Glomerular endothelial cell (primary cell): ENCODE measurements at regions not wholly inside any gene's neighbourhood (a gene's known extent, or its start where the extent isn't known, plus 50 kb on each side); places are given as distances from the start of the nearest gene placed in this dataset.

ENCODE experiments used
- DNase-seq: peaks from one replicate; pipeline ENCODE4 v3.0.0-alpha.2; 2011; ENCODE audit warnings: low read depth, low spot score; ENCODE audit errors: extremely low read depth

DNA sequence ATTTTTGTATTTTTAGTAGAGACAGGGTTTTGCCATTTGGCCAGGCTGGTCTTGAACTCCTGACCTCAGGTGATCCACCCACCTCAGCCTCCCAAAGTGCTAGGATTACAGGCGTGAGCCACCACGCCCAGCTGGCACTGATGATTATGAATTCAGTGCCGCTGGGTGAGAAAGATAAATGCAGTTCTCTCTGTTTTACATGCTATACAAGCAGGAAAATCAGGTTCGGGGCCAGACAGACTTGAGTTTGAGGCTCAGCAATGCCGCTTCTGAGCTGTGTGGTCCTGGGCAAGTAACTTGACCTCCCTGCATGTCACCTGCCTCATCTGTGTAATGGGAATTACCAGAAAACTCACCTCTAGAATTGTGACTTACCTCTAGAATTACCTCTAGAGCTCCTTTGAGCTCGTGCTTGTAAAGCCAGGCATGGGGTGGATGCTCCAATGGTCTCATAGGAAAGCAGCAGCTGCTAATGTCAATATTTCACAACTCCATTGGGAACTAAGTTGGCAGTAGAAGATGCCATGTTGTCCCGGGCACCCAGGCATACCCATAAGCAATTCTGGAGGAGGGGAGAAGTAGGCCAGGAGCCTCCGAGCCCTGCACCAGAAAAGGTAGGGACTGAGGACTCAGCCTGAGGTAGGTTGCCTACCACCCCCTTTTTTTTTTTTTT is 119.8 kb upstream of the SLC25A33 start:
- DNase-seq = no peak

DNA sequence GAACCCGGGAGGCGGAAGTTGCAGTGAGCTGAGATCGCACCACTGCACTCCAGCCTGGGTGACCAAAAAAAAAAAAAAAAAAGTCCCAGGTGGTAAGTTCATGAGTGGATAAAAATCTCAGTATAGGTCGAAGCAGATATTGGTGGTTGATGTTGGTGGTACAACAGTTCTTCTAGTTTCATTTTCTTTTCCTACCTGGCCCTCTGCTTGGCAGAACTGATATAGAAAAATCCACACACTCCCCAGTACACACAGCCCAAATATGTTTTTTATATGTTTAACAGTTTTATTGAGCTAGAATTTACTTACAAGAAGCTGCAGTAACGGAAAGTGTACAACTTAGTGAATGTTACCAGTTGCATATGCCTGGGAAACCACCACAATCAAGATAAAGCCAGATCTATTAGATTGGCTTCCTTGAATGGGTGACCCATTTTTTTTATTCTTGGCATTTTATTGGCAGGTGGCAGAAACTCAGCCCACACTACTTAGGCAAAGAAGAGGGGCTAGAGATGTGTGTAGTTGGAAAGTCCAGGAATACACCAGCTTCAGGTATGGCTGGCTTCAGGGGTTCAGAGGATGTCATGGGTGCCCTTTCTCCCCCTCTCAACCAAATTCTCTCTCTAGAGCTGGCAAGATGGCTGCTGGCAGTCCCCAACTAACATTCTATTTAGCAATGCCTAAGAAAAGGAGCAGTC is 118.3 kb upstream of the SLC25A33 start:
- DNase-seq = no peak

DNA sequence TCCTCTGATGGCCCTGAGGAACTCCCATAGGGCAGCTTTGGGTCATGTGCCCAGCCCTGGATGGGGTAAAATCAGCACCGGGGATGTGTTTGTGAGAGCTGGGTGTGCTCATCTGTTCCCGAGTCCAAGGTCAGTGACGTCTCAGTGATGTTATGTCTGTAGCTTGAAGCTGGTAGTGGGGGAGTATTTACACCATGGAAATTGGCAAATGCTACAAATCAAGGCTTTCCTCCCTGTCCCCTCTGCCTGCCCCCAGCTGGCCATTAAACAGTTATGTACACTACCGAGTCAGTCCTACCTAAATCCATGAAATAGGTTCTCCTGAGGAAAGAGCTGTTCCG is 117.8 kb upstream of the SLC25A33 start:
- no peak for DNase-seq

DNA sequence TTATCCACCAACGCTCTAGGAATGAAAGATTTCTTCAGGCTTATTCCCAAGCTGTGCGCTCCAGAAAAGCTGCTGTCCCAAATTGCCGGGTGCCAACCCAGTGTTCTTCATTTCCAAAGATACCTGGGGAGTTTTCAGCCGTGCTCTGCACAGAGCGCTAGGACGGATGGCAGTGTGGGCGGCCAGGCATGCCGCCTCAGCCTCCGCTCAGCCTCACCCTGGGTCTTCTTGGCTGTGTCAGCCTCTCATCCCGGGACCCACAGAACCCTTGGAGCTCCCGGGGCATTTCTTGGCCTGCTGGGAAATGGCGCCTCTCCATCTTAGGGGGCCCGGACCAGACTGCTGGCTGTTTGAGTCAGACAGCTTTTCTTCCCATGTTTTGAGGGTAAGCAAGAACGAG is 116.9 kb upstream of the SLC25A33 start:
- no peak for DNase-seq

DNA sequence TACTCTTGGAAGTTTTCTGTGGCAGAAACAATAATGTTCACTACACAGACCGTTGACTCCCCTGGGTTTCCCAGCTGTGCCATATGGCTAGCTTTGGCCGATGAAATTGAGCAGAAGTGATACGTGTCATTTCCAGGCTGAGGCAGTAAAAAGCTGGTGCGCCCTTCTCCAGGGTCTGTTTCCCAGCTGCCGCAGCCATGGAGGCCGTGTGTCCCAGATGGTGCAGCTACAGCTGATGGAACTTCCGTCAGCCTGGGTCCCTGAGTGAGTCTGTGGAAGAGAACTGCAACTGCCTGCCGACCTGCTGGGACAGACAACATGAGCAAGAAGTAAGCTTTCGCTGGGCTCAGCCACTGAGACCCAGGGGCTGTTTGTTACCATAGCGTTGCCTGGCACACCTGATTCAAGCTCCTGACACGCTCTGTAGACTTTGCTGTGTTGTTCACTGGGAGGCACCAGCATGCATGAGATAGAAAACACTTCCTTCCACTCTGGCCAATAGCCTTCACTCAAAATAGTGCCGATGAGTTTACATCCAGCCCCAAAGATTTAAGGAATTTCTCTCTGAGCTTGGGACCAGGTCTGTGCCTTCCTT is 116.3 kb upstream of the SLC25A33 start:
- no peak for DNase-seq

DNA sequence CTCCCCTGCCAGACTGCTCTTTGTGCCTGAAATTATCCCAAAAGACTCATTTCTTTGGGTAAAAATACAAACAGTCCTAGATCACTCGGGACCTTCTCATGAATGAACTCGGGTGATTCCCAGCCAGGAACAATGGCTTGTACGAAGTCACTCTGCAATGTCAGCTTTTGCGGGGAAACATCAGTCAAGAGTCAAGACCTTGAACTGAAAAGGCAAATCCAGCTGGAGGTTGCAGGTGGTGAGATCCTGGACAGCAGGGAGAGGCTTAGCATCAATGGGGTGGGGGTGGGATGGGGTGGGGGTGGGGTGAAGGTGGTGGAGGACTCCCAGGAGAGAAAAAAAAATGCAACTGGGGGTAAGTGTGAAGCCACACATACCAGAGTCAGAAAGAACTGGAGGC is 115.0 kb upstream of the SLC25A33 start:
- no peak for DNase-seq

DNA sequence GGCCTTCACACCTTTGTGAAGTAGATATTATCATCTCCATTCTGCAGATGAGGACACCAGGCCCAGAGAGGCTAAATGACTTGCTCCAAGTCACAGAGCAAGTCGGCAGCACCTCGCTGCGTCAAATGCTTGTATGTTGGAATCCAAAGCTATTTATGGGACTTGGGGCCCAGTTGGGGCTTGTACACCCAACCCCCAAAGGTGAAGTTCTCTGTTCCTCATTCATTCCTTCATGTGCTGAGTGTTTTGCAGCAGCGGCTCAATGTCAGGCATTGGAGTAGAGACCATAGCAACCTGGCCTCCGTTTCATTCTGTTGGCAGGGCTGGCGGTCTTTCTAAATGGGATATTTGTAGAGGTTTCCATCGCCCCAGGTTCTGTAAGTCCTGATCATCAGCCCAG is 113.4 kb upstream of the SLC25A33 start:
- no peak for DNase-seq

DNA sequence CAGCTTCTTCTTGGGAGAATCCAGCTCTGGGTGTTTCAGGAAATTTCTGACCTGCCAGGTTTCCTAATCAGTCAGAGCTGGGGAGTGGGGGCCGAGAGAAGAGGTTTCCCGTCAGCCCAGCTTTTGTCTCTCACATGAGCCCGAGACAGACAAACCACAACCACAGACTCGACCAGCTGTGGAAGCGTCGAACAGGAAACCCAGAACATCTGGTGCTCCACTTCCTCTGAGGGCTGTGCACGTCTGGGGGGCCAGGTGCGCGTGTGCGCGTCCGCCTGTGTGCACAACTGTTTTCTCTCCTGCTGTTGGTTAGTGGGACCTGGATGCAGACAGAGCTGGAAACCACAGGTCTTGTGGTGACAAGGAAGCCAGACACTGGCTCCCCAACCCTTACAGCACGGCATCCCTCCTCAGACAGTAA is 113.0 kb upstream of the SLC25A33 start:
- no peak for DNase-seq

DNA sequence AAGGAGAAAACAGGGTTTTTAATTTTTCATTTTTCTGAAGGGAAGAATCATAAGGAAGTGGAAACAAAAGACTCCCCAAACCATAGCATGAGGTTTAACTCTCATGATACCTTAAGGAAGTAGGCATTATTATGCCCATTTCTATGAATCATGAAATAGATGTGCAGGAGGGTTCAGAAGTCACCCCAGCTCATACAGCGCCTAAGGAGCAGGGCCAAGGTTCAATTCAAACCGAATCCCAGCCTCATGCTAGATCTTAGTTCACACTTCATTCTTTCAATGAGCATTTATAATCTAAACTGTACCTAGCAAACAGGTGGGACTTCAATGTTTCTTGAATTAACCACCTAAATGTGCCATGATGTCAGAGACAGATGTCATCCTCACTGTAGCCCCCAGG is 111.9 kb upstream of the SLC25A33 start:
- no peak for DNase-seq

DNA sequence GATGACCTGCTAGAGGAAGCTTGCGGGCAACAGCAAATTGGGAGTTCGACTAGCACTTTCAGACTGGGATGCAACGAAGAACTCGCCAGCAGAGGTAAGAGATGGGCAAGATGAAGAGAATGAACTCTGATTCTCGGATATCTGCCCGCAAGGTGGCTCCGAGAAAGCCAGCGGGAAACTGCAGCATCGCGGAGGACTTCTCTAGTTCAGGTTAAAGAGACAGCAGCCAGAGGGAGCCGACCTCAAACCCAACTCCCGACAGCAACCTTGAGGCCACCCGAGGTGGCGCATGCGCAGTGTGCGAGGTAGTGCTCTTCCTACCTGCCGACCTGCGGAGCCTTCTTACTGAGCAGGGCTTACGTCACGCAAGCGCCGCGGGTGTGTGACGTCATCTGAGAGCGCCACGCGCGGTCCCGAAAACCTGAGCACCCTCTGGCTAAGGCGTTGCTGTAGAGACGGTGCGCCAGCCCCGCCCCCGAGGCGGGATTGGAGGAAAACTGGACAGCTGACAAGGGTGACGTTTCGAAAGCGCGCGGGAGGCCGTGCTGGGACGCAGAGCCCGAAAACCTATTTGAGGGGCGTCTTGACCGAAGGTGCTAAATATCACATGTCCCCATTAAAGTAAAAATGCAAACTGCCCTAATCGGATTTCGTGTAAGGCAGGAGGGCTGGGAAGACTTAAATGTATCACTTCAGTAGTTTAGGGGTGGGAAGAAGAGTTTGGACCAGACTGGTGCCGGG is 110.5 kb upstream of the SLC25A33 start:
- peak; percentile 89 for DNase-seq

DNA sequence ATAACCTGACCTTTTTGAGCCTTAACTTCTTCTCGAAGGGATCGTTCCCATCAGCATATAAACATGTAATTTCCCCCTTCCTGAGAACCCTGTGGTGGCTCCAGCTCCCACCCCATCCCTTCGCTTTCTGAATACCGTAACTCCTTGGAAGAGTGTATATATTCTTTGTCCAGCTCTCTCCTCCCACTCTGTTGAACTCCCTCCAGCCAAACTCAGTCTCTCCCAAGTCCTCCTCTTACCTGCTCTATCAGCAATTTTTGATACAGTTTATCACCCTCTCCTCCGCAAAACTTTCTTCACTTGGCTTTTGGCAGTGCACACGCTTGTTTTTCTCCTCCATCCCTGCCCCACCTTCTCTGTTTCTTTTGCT is 109.9 kb upstream of the SLC25A33 start:
- no peak for DNase-seq

DNA sequence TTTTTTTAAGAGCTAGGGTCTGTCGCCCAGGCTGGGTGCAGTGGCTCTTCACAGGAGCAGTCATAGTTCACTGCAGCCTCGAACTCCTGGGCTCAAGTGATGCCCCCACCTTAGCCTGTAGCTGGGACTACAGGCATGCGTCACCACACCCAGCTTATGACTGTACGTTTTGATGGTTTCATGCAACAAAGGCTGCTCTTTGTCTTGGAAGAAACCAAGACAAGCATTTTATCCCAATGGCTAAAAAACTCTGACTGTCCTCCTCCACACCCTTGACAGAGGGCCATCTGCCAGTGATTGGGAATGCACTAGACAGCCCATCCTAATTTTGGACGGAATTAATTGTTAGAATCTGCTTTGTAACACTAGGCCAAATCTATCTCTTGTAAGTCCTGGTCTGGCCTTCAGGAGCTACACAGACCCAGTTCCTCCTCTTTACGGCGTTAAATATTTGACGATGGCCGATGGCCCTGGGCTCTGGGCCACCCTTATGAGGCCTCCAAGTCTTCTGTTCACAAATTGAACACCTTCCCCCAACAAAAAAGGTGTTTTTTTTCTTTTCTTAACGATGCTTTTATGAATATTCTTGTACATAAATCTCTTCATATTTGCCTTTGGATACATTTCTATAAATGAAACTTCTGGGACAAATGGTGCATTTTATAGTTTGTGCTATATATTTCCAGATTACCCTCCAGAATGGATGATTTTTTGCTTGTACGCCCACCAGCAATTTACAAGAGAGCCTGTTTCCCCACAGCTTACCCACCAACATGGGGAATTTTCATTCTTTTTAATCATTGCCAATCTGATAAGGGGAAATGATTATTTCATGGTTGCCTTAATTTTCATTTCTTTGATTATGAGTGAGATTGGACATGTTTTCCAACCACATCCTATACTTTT is 104.8 kb upstream of the SLC25A33 start:
- DNase-seq = no peak

DNA sequence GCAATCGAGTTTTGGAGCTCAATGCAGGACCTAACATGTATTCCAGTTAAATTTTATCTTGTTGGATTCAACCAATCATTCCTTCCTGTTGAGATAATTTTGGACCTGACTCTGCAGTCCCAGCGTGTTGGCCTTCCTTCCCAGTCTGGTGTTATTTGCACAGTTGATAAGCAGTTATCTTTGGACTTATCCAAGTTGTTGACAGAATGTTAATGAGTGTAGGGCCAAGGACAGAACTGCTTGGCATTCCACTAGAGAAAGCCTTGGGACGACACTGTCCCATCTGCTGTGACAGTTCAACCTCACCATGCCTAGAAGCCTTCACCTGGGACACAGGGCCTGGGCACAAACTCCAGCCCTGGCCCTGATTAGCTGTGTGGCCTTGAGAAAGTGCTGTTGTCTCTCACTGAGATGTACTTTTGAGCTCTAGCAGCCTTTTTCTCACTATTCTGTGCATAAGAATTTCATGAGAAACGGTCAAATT is 104.1 kb upstream of the SLC25A33 start:
- DNase-seq = no peak

DNA sequence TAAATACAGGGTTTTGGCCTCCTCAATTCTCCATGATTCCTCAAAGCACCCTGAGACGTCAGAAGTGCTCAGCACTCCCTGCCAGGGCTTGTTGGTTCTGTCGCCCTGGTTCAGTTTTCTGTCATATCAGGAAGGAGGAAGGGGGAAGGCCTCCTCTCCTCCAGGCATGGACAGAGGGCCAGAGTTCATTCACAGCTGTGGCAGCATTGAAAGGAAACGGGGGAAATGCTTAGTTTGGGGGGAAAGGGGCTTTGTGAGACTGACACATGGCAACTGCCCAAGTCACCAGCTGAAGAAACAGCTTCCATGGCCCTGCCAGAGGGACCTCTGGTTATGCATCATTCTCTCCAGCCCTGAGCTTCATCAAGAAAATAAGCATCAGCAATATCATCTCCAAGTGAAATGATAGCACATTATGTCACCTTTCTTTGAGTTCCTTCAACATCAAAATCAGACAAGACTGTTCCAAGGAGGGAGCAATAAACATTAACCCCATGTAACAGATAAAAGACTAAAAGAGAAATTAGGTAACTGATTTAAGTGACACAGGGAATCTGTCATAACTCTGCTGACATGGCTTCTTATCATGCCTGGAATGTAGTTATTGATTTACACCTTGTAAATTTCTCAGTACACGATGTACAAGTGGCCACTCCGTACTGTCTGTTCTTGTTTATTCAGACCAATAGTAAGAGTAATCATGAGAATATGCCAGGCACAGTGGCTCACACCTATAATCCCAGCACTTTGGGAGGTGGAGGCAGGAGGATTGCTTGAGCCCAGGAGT is 103.2 kb upstream of the SLC25A33 start:
- no peak for DNase-seq

DNA sequence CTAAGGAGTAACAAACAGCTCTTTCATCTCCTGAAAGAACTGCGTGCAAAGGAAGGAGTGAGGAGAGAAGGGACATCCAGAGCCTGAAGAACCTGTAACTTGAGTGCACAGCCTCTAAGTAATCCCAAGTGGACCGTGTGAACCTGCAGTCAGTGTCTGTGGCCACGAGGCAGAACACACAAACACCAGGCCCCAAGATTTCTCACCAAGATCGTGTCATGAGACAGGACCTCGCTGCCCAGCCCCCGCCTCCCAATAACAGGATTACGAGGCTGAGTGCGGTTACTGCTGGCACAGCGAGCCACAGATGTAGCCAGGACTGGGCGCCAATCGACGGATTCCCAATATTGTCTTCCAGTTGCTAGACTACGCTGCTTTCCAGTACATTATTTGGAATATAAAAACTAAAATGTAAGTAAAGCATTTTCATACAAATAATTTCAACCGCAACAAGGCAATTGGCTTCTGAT is 101.3 kb upstream of the SLC25A33 start:
- DNase-seq = no peak

DNA sequence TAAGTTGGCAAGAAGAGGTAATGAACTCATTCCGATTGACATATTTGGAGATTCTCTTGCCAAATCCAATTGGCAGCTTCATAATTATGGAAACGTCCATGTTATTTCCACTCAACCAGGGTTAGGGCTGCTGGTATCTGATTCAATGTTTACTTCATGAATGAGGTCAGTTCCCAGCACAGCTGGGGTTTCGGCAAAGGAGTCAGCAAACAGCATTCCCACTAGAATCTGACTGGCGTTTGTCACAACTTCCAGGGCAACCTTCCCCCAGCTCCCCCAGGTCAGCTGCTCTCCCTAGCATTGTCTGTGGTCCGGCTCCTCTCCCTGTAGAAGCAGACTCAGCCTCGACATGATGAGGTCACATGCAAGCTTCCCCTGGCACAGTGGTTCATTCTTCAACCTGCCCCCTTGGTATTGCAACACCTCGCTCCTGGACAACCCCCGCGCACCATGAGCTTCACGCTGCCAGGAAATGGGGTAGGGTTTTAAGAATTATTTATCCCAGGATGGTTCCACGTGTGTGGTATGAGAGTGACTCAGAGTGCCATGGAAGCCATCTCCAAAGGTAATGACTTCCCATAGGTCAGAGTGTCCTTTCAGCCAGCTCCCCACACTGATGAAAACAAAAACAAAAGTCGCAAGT is 100.7 kb upstream of the SLC25A33 start:
- DNase-seq = no peak

DNA sequence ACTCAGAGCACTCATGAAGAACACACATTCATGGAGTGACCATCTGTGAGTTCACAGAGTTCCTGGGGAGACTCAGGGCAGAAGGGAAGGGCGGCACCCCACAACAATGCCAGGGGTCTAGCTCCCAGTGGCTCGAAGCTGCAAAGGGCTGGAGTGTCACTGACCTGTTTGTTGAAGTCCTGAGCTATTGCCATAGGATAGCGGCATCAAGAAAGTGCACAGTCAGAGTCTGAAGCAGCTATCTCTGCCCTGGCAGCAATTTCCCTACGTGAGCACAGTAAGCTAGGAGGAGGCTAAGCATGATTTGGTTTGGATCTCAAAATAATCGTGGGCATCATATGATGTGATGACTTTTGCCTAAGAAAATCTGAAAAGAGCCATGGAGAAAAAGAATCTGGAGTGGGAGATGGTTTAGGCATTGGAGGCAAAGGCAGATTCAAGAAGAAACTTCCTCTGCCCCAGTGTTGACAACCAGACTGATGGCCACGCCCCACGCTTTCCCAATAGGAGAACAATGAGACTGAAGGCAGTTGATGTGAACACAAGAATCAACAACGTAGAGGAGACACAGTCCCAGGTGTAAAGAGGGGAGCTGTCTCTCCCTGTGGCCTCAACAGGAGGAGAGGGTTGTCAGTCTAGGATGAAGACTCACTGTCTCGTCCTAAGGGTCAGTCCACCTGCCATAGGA is 100.0 kb upstream of the SLC25A33 start:
- no peak for DNase-seq

DNA sequence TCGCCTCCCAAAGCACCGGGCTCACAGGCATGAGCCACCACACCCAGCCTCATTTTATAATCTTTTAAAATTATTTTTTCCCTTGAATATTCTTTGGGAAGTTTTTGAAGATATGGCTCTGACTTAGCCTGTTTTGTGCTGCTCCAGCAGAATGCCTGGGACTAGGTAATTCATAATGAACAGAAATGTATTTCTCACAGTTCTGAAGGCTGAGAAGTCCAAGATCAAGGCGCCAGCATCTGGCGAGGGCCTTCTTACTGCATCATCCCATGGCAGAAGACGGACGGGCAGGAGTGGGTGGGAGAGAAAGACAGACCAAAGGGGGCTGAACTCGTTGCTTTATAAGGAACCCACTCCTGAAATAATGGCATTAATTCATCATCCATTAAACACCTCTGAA is 99.0 kb upstream of the SLC25A33 start:
- DNase-seq = no peak

DNA sequence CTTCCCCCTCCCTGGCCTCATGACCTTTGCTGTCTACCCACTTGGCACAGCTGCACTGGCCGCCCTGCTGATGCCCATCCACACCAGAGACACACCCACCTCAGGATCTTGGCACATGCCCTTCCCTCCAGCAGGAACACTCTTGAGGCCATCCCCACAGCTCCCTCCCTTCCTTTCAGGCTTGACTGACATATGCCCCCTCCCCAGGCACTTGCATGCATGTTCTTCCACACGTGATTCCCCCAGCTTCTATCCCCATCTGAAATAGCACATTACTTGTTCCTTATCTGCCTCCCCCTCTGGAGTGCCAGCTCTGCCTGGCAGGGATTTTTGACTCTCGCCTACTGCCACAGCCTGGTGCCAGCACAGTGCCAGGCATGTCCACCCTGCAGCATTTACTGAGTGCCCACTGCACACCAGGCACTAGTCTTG is 98.5 kb upstream of the SLC25A33 start:
- DNase-seq = no peak
